ENCODE measurements at regions not wholly inside any gene's neighbourhood (a gene's known extent, or its start where the extent isn't known, plus 50 kb on each side); places are given as distances from the start of the nearest gene placed in this dataset.

- Histone ChIP-seq H3K18ac (ENCODE audit: low read length) (no peak overlapping the region), H3K9me3 (replicated peaks in 1 of 2; ENCODE audit: control insufficient read depth in 2 of 2, insufficient read depth in 1 of 2, low read depth in 1 of 2, low read length in 2 of 2) (no peaks in the 10 kb centered on the region), H3K9ac (ENCODE audit: low read depth, low read length, poor library complexity) (no peak overlapping the region), H2BK15ac (ENCODE audit: low read length) (no peak overlapping the region), H4K91ac (ENCODE audit: low read depth, low read length, poor library complexity) (no peak overlapping the region), H3K27me3 (ENCODE audit: control insufficient read depth in 3 of 3, insufficient read depth in 3 of 3, low read depth in 1 of 3, low read length in 3 of 3) (no peaks in the 10 kb centered on the region), H3K4me2 (ENCODE audit: insufficient read depth, low read length, poor library complexity, severe bottlenecking) (no peak overlapping the region), H2AK5ac (ENCODE audit: low read depth, low read length) (no peak overlapping the region), H4K8ac (ENCODE audit: low read depth, low read length) (no peak overlapping the region), H3K36me3 (replicated peaks in 1 of 2; ENCODE audit: control insufficient read depth in 2 of 2, insufficient read depth in 2 of 2, low read length in 2 of 2) (no peaks in the 10 kb centered on the region), H3K14ac (ENCODE audit: low read length) (no peak overlapping the region), H2AFZ (ENCODE audit: low read length) (no peak overlapping the region), H2BK5ac (ENCODE audit: low read length) (no peak overlapping the region), H3K4me1 (ENCODE audit: control insufficient read depth in 2 of 2, insufficient read depth in 1 of 2, low read depth in 1 of 2, low read length in 2 of 2) (no peaks in the 10 kb centered on the region), H2BK12ac (ENCODE audit: low read length) (no peak overlapping the region), H3K23ac (ENCODE audit: low read depth, low read length, poor library complexity) (no peak overlapping the region), H2BK120ac (ENCODE audit: low read depth, low read length) (no peak overlapping the region), H3K4me3 (ENCODE audit: low read length in 2 of 2) (no peak overlapping the region), H3K79me1 (ENCODE audit: low read depth, low read length) (no peaks in the 10 kb centered on the region), H3K4ac (ENCODE audit: low read length) (no peak overlapping the region), H3K27ac (replicated peaks; ENCODE audit: low read length) (no peak overlapping the region)
- no peak for DNase-seq (ENCODE audit: low spot score)
- WGBS, 2 donors (ENCODE audit: extremely low coverage in 2 of 2, insufficient read length in 2 of 2, insufficient replicate concordance in 1 of 2) = no CpG with 5 or more reads among the region's 3 CpGs
Measured at GRCh38 chr13:82833923-82834322, 1048.4 kb downstream of the SLITRK1 start.

- Histone ChIP-seq H3K4me1 (ENCODE audit: control insufficient read depth in 2 of 2, insufficient read depth in 1 of 2, low read depth in 1 of 2, low read length in 2 of 2) (no peaks in the 10 kb centered on the region), H3K23ac (ENCODE audit: low read depth, low read length, poor library complexity) (no peak overlapping the region), H2BK15ac (ENCODE audit: low read length) (no peak overlapping the region), H3K27ac (replicated peaks; ENCODE audit: low read length) (no peak overlapping the region), H2BK120ac (ENCODE audit: low read depth, low read length) (no peak overlapping the region), H3K79me1 (ENCODE audit: low read depth, low read length) (no peaks in the 10 kb centered on the region), H3K36me3 (replicated peaks in 1 of 2; ENCODE audit: control insufficient read depth in 2 of 2, insufficient read depth in 2 of 2, low read length in 2 of 2) (no peaks in the 10 kb centered on the region), H3K4ac (ENCODE audit: low read length) (no peak overlapping the region), H2BK12ac (ENCODE audit: low read length) (no peak overlapping the region), H3K4me3 (ENCODE audit: low read length in 2 of 2) (no peak overlapping the region), H3K14ac (ENCODE audit: low read length) (no peak overlapping the region), H3K9me3 (replicated peaks in 1 of 2; ENCODE audit: control insufficient read depth in 2 of 2, insufficient read depth in 1 of 2, low read depth in 1 of 2, low read length in 2 of 2) (no peaks in the 10 kb centered on the region), H3K4me2 (ENCODE audit: insufficient read depth, low read length, poor library complexity, severe bottlenecking) (no peak overlapping the region), H2AFZ (ENCODE audit: low read length) (no peak overlapping the region), H4K91ac (ENCODE audit: low read depth, low read length, poor library complexity) (no peak overlapping the region), H2BK5ac (ENCODE audit: low read length) (no peak overlapping the region), H4K8ac (ENCODE audit: low read depth, low read length) (no peak overlapping the region), H3K9ac (ENCODE audit: low read depth, low read length, poor library complexity) (no peak overlapping the region), H3K18ac (ENCODE audit: low read length) (no peak overlapping the region), H3K27me3 (ENCODE audit: control insufficient read depth in 3 of 3, insufficient read depth in 3 of 3, low read depth in 1 of 3, low read length in 3 of 3) (no peaks in the 10 kb centered on the region), H2AK5ac (ENCODE audit: low read depth, low read length) (no peak overlapping the region)
- DNase-seq (ENCODE audit: low spot score) = no peak
- WGBS, 2 donors (ENCODE audit: extremely low coverage in 2 of 2, insufficient read length in 2 of 2, insufficient replicate concordance in 1 of 2) = no CpG with 5 or more reads among the region's 1 CpG
Measured at GRCh38 chr13:82829040-82829439, 1053.2 kb downstream of the SLITRK1 start.

- H3K4me2 ChIP-seq (ENCODE audit: insufficient read depth, low read length, poor library complexity, severe bottlenecking) = no peak overlapping the region
- H2BK5ac ChIP-seq (ENCODE audit: low read length) = no peak overlapping the region
- H2AK5ac ChIP-seq (ENCODE audit: low read depth, low read length) = no peak overlapping the region
- H2BK120ac ChIP-seq (ENCODE audit: low read depth, low read length) = no peak overlapping the region
- no peak overlapping the region for H3K23ac ChIP-seq (ENCODE audit: low read depth, low read length, poor library complexity)
- H3K18ac ChIP-seq (ENCODE audit: low read length) = no peak overlapping the region
- H3K4ac ChIP-seq (ENCODE audit: low read length) = no peak overlapping the region
- H2BK12ac ChIP-seq (ENCODE audit: low read length) = no peak overlapping the region
- DNase-seq (ENCODE audit: low spot score) = no peak
- H3K4me1 ChIP-seq (ENCODE audit: control insufficient read depth in 2 of 2, insufficient read depth in 1 of 2, low read depth in 1 of 2, low read length in 2 of 2) = no peaks in the 10 kb centered on the region
- no peaks in the 10 kb centered on the region for H3K79me1 ChIP-seq (ENCODE audit: low read depth, low read length)
- no peak overlapping the region for H3K9ac ChIP-seq (ENCODE audit: low read depth, low read length, poor library complexity)
- H3K36me3 ChIP-seq (replicated peaks in 1 of 2; ENCODE audit: control insufficient read depth in 2 of 2, insufficient read depth in 2 of 2, low read length in 2 of 2) = no peaks in the 10 kb centered on the region
- no peaks in the 10 kb centered on the region for H3K27me3 ChIP-seq (ENCODE audit: control insufficient read depth in 3 of 3, insufficient read depth in 3 of 3, low read depth in 1 of 3, low read length in 3 of 3)
- H2BK15ac ChIP-seq (ENCODE audit: low read length) = no peak overlapping the region
- H2AFZ ChIP-seq (ENCODE audit: low read length) = no peak overlapping the region
- H3K14ac ChIP-seq (ENCODE audit: low read length) = no peak overlapping the region
- H4K8ac ChIP-seq (ENCODE audit: low read depth, low read length) = no peak overlapping the region
- H3K27ac ChIP-seq (replicated peaks; ENCODE audit: low read length) = no peak overlapping the region
- H3K9me3 ChIP-seq (replicated peaks in 1 of 2; ENCODE audit: control insufficient read depth in 2 of 2, insufficient read depth in 1 of 2, low read depth in 1 of 2, low read length in 2 of 2) = no peaks in the 10 kb centered on the region
- no peak overlapping the region for H4K91ac ChIP-seq (ENCODE audit: low read depth, low read length, poor library complexity)
- no peak overlapping the region for H3K4me3 ChIP-seq (ENCODE audit: low read length in 2 of 2)
Measured at GRCh38 chr13:82827724-82828123, 1054.5 kb downstream of the SLITRK1 start.

GRCh38 chr13:82822935-82823334 is 1059.3 kb downstream of the SLITRK1 start:
- WGBS, 2 donors (ENCODE audit: extremely low coverage in 2 of 2, insufficient read length in 2 of 2, insufficient replicate concordance in 1 of 2) = no CpG with 5 or more reads among the region's 10 CpGs
- no peak overlapping the region for H2BK5ac ChIP-seq (ENCODE audit: low read length)
- H3K14ac ChIP-seq (ENCODE audit: low read length) = no peak overlapping the region
- H3K79me1 ChIP-seq (ENCODE audit: low read depth, low read length) = no peaks in the 10 kb centered on the region
- H3K4me2 ChIP-seq (ENCODE audit: insufficient read depth, low read length, poor library complexity, severe bottlenecking) = no peak overlapping the region
- H3K9me3 ChIP-seq (replicated peaks in 1 of 2; ENCODE audit: control insufficient read depth in 2 of 2, insufficient read depth in 1 of 2, low read depth in 1 of 2, low read length in 2 of 2) = peaks cover 0 to 2% of the 10 kb centered on the region in 2 donors
- H3K23ac ChIP-seq (ENCODE audit: low read depth, low read length, poor library complexity) = no peak overlapping the region
- no peak for DNase-seq (ENCODE audit: low spot score)
- no peak overlapping the region for H2BK12ac ChIP-seq (ENCODE audit: low read length)
- H4K8ac ChIP-seq (ENCODE audit: low read depth, low read length) = no peak overlapping the region
- H3K27ac ChIP-seq (replicated peaks; ENCODE audit: low read length) = no peak overlapping the region
- H2BK15ac ChIP-seq (ENCODE audit: low read length) = no peak overlapping the region
- H3K4me1 ChIP-seq (ENCODE audit: control insufficient read depth in 2 of 2, insufficient read depth in 1 of 2, low read depth in 1 of 2, low read length in 2 of 2) = no peaks in the 10 kb centered on the region
- no peak overlapping the region for H2AFZ ChIP-seq (ENCODE audit: low read length)
- no peak overlapping the region for H3K18ac ChIP-seq (ENCODE audit: low read length)
- H2BK120ac ChIP-seq (ENCODE audit: low read depth, low read length) = no peak overlapping the region
- no peaks in the 10 kb centered on the region for H3K27me3 ChIP-seq (ENCODE audit: control insufficient read depth in 3 of 3, insufficient read depth in 3 of 3, low read depth in 1 of 3, low read length in 3 of 3)
- no peaks in the 10 kb centered on the region for H3K36me3 ChIP-seq (replicated peaks in 1 of 2; ENCODE audit: control insufficient read depth in 2 of 2, insufficient read depth in 2 of 2, low read length in 2 of 2)
- no peak overlapping the region for H4K91ac ChIP-seq (ENCODE audit: low read depth, low read length, poor library complexity)
- no peak overlapping the region for H3K4me3 ChIP-seq (ENCODE audit: low read length in 2 of 2)
- no peak overlapping the region for H3K9ac ChIP-seq (ENCODE audit: low read depth, low read length, poor library complexity)
- H3K4ac ChIP-seq (ENCODE audit: low read length) = no peak overlapping the region
- no peak overlapping the region for H2AK5ac ChIP-seq (ENCODE audit: low read depth, low read length)

All from neuronal stem cell (in vitro differentiated cells).